H1 (cell line): ENCODE measurements at regions not wholly inside any gene's neighbourhood (a gene's known extent, or its start where the extent isn't known, plus 50 kb on each side); places are given as distances from the start of the nearest gene placed in this dataset.

Experiments used
- CEBPB ChIP-seq: IDR thresholded peaks from 2 replicates; pipeline ENCODE4 v1.6.1; 2012; ENCODE audit warnings: low read depth, low read length
- CREB1 ChIP-seq: IDR thresholded peaks from 2 replicates; pipeline ENCODE4 v1.6.1; 2012; ENCODE audit warnings: inconsistent platforms
- CTCF ChIP-seq, 3 experiments: IDR thresholded peaks; 1 replicate in 2 of 3; 2 replicates in 1 of 3; pipeline versions ENCODE4 v1.5.1 to v1.6.1; 2011; ENCODE audit warnings: low read length in 3 of 3, mild to moderate bottlenecking in 3 of 3, inconsistent platforms in 2 of 3, low read depth in 1 of 3, moderate library complexity in 1 of 3; ENCODE audit not compliant: insufficient read depth in 1 of 3; ENCODE audit errors: control extremely low read depth in 1 of 3
- MAX ChIP-seq: IDR thresholded peaks from 2 replicates; pipeline ENCODE4 v1.6.1; 2012; ENCODE audit warnings: inconsistent platforms
- POLR2A ChIP-seq, 2 experiments: IDR thresholded peaks; 1 replicate in 1 of 2; 2 replicates in 1 of 2; pipeline ENCODE4 v1.6.1; 2011; ENCODE audit warnings: low read depth in 2 of 2, low read length in 2 of 2, mild to moderate bottlenecking in 2 of 2; ENCODE audit errors: control extremely low read depth in 1 of 2
- POLR2AphosphoS5 ChIP-seq: IDR thresholded peaks from 2 replicates; pipeline ENCODE4 v1.6.1; 2011; ENCODE audit warnings: low read depth, low read length
- RAD21 ChIP-seq, 2 experiments: IDR thresholded peaks in 1 of 2; conservative IDR thresholded peaks in 1 of 2; 2 replicates each; pipeline ENCODE4 v1.6.1; 2011; ENCODE audit warnings: low read depth in 2 of 2, low read length in 2 of 2, improper control_type of control experiment in 1 of 2, inconsistent platforms in 1 of 2, mild to moderate bottlenecking in 1 of 2, moderate library complexity in 1 of 2
- RNF2 ChIP-seq: fragments of 200-900, 300-1000 bp; sonication (generic); IDR thresholded peaks from 2 replicates; pipeline ENCODE4 v1.7.1; 2016; ENCODE audit warnings: borderline replicate concordance, low read depth, mild to moderate bottlenecking, antibody characterized with exemption, low read length; ENCODE audit not compliant: poor library complexity, severe bottlenecking; ENCODE audit errors: missing control alignments
- RXRA ChIP-seq: IDR thresholded peaks from 2 replicates; pipeline ENCODE4 v1.6.1; 2011; ENCODE audit warnings: low read depth, mild to moderate bottlenecking, low read length, moderate library complexity; ENCODE audit not compliant: insufficient read depth
- SIN3A ChIP-seq, 2 experiments: IDR thresholded peaks in 1 of 2; conservative IDR thresholded peaks in 1 of 2; 2 replicates each; pipeline ENCODE4 v1.6.1; 2011 to 2012; ENCODE audit warnings: low read length in 2 of 2, improper control_type of control experiment in 1 of 2, low read depth in 1 of 2, mild to moderate bottlenecking in 1 of 2
- TAF7 ChIP-seq: optimal IDR thresholded peaks from 2 replicates; pipeline ENCODE3; 2011; ENCODE audit warnings: low read depth, mild to moderate bottlenecking, inconsistent platforms, low read length, moderate library complexity, borderline replicate concordance
- ZNF274 ChIP-seq: IDR thresholded peaks from 2 replicates; pipeline ENCODE4 v1.7.0; 2012; ENCODE audit warnings: low read length, borderline replicate concordance; ENCODE audit errors: extremely low read depth

- no peak for TF ChIP-seq POLR2A (IDR thresholded peaks at IDR 0.05; ENCODE audit: control extremely low read depth in 1 of 2, low read depth in 2 of 2, low read length in 2 of 2)
- no peak for TF ChIP-seq CTCF (IDR thresholded peaks at IDR 0.05; ENCODE audit: control extremely low read depth in 1 of 3, insufficient read depth in 1 of 3, low read depth in 1 of 3, low read length in 3 of 3)
- TF ChIP-seq MAX: no peak
- no peak for TF ChIP-seq CREB1
- TF ChIP-seq RXRA: no peak
- no peak for TF ChIP-seq RAD21 (IDR thresholded peaks at IDR 0.05 in 1 of 2, conservative IDR thresholded peaks at IDR 0.05 in 1 of 2; ENCODE audit: low read depth in 2 of 2, low read length in 2 of 2)
- no peak for TF ChIP-seq SIN3A (conservative IDR thresholded peaks at IDR 0.05 in 1 of 2, IDR thresholded peaks at IDR 0.05 in 1 of 2; ENCODE audit: low read depth in 1 of 2, low read length in 2 of 2)
- TF ChIP-seq RNF2: no peak
- no peak for TF ChIP-seq CEBPB
- TF ChIP-seq POLR2AphosphoS5: no peak
- TF ChIP-seq TAF7: no peak
- no peak for TF ChIP-seq ZNF274
Measured at GRCh38 chr11:115632061-115632460, 127.8 kb upstream of the CADM1 start.
